ENCODE measurements at regions not wholly inside any gene's neighbourhood (a gene's known extent, or its start where the extent isn't known, plus 50 kb on each side); places are given as distances from the start of the nearest gene placed in this dataset.

GRCh38 chrX:110408949-110409588 lies 50.4 kb downstream of the RTL9 start:
- no peak for DNase-seq

DNA sequence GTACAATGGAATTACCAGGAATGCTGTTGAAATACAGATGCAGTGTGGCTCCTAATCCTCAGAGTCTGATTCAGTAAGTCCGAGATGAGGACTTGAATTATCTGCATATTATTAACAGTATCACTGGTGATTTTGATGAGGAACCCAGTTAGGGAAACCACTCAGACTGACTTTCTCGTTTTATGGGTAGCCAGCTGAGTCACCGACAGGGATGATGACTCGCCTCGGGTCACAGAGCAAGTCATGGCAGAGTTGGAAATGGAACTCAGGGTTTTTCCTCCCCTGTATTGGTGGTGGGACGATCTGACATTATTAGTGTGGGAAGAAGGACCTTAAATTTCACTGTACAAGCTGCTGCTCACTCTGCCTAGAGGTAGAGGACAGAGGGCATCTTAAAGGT lies 51.3 kb downstream of the RTL9 start:
- no peak for DNase-seq

GRCh38 chrX:110410603-110411002 lies 52.0 kb downstream of the RTL9 start:
- DNase-seq = no peak

DNA sequence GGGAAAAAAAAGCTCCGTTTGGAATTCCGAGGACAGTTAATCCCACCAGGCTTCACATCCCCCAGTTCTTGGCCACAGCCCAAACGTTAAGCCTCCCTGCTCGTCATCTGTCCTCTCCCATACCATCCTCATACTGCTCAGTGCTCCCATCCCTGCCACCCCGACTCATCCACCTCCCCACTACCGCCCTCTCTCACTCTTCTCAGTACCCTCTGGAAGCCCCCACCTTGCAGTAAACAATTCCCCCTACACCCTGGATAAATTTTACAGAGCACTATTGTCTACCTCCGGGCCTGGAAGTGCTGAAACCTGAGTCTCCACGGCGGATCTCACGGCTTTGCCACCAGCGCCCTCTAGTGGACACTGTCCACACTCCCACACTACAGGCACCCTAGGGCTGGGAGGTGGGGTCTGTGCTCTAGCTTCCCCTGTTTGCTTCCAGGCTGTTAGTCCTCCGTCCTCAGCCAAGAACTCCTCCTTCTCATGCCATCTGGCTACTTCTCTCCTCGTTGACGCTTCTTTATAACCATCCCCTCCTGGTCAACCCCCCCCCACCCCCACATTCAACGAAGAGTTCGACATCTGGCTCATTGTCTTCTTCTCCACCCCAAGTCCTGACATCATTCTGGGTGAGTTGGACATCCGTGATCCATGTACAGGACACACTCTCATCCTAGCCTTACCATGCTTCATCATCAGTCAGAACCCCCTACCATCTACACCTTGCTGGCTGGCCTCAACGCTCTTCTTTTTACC lies 54.5 kb downstream of the RTL9 start:
- peak; percentile 81 for DNase-seq

GRCh38 chrX:110413727-110414124 lies 55.1 kb downstream of the RTL9 start:
- no peak for DNase-seq

DNA sequence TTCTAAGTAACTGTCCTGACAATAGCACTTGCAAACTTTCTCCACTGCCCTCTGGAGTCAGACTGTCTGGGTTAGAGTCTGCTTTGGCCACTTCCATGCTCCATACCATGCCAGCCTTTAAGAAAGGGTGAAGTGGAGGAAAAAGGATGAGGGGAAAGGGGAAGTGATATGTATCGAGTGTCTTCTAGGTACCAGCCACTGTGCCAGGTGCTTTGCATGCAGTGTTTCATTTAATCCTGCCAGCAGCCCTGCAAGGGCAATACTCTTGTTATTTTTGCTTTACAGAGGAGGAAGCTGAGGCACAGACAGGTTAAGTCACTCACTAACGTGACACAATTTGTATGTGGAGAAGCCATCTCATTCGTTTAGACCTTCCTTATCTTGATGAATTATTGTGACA lies 55.6 kb downstream of the RTL9 start:
- no peak for DNase-seq

- DNase-seq = no peak
Observed at GRCh38 chrX:110414679-110415439, 56.2 kb downstream of the RTL9 start.

- DNase-seq = no peak
Observed at GRCh38 chrX:110415440-110416170, 57.0 kb downstream of the RTL9 start.

- DNase-seq = no peak
Observed at GRCh38 chrX:110417128-110417527, 58.5 kb downstream of the RTL9 start.

DNA sequence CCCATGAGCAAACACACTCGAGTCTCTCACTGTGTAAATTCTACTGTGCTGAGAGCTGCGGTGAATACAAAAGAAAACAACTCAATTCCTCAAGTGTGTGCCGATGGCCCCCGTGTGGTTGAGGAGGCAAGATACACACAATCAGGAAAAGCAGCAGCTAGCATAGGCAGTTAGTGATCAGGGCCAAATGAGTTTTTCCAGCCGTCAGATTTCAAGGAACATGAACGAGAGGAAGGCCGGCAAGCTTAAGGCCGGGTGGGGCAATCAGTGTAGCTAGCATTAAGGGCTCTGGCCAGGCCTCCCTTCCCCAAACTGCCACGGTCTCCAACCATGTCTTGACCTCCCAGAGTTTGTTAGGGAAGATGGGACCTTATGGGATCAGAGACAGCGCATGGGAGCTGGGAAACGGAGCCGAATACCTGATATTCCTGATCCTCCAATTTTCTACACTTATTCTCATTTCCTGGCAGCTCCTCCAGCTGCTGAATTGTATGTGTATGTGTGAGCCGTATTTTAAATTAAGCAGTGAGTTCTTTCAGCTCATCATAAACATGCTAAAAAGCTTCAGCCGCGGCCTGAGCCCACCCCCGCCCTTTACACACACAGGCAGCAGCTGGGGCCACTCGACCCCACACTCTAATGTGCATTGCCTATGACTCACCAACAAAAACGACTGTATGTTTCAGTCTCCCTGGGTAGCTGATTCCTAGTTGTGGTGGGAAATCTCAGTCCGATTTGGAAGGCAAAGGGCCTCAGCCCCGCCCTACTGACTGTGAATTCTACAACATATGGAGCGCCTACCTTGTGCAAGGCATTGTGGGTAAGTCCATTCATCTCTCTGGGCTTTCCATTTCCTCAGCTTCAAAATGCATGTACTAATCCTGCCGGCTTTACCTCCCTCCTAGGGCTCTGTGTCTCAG lies 59.9 kb downstream of the RTL9 start:
- DNase-seq = peak; percentile 78

GRCh38 chrX:110419512-110419911 lies 60.9 kb downstream of the RTL9 start:
- DNase-seq = no peak

- DNase-seq = no peak
Observed at GRCh38 chrX:110420771-110421499, 62.3 kb downstream of the RTL9 start.

DNA sequence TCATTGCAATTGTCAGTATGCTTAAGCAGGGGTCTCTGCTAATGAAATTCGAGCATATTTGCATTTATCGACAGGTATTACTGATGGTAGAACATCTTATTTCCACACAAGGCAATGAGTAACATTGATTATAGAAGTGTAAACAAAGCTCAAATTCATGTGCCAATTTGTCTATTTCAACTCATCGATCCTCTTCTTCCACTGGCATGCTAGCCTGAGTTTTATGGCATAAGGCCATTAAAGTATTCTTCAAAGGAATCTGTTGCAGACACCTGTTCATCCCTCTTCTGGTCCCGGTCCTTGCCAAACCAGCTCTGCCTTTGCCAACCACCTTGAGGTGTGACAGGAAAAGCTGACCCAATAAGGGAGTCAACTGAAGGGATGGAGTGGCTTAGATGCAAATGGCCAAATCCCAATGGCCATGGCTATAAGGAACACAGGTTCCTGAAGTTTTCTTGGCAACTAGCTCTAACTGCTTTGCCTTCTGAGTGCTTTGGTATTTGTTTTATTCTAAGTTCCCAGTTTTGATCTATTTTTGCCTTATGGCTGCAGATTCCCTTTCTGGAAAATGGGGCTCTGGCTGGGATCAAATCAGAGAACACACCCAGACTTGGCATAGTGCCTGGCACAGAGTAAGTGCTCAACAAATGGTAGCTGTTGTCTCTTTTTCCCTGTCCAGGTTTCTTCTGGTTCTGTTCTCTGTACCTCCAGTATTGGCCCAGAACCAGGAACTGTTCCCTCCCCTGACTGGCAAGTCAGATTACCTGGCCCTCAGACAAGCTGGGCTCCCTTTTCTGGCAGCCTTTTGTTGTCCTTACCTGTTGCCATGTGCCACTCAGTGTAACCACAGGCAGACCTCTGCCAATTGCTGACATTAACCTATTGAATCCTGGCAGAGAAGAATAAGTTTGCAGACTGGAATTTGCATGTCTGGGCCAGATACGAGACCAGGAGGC lies 63.1 kb downstream of the RTL9 start:
- DNase-seq = no peak

GRCh38 chrX:110425222-110426154 lies 66.8 kb downstream of the RTL9 start:
- DNase-seq = peak; percentile 77

GRCh38 chrX:110426155-110426504 lies 67.5 kb downstream of the RTL9 start:
- DNase-seq = no peak

DNA sequence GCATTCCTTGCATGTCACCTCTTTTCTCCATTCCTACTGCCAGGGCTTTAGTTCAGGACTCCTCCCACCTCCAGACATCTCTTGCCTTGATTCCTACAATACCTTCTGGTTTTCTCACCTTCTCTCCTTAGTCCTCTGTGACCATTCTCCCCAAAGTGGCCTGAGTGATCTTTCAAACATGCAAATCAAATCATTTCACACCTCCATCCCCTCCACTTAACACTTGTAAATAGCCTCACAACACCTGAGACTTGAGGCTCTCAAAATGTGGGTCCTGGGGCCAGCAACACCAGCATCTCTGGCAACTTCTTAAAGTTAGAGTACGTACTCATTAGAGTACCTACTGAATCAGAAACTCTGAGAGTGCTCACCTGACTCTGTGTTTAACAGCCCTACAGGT lies 68.4 kb downstream of the RTL9 start:
- no peak for DNase-seq

- no peak for DNase-seq
Observed at GRCh38 chrX:110428144-110428543, 69.5 kb downstream of the RTL9 start.

GRCh38 chrX:110430293-110431076 lies 71.8 kb downstream of the RTL9 start:
- no peak for DNase-seq
